ENCODE measurements at regions not wholly inside any gene's neighbourhood (a gene's known extent, or its start where the extent isn't known, plus 50 kb on each side); places are given as distances from the start of the nearest gene placed in this dataset.

DNA sequence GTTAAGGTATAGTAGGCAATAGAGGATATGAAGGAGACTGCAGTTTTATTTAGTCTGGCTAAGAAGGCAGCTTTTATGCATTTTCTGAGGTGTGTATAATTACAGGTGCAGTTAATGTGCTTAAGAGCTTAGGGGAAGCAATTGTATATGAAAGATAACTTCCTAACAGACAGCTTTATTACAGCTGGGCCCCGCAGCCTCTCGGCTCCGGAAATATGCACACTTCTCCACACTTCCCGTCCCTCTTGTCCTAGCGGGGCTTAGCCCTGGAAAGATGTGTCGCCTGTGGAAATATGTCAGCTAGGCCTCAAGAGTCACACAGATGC is 178.4 kb upstream of the ARID1B start:
- Histone ChIP-seq H3K4me3 (ENCODE audit: low read depth, low read length) (no peak overlapping the region), H3K36me3 (ENCODE audit: control insufficient read depth, insufficient read depth, low read length) (no peaks in the 10 kb centered on the region), H3K27me3 (ENCODE audit: control insufficient read depth, insufficient read depth, low read length) (no peaks in the 10 kb centered on the region)
- no peak for FAIRE-seq
- TF ChIP-seq CTCF (IDR thresholded peaks at IDR 0.05; ENCODE audit: insufficient read depth, low read length, severe bottlenecking), result no peak
- no peak for DNase-seq (ENCODE audit: low read depth)

DNA sequence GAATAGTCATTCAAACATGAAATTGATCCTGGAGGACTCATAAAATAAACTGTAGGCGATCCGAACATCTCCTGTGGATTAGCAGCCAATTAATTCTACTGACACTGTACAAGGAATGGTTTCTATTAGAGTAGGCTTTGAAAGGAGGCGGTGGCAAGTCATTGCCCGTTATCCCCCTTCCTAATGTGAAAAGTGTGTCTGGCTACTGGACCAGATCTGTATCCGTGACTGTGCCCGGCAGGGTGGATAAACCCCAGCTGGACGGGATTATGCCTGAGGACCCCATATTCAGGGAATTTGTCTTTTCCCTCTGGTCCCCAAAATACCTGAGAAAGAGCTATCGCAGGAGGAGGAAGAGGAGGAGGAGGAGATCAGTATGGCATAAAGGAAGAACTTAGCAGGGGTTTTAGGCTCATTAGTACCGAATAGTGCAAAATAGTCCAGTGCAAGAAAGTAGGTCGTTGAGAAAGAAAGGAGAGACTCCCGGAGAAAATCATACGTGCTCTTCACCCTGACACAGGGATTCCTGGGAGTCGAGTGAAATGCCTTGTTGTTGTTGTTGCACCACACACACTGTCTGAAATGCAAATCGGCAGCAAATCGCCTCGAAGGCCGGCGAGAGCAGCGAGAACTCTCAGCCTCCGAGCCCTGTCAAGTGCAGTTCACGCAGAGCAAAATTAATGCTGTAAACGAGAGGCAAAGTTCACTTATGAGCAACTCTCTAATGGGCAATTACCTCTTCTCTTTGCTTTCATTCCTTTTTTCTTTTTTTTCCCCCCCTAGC is 178.9 kb upstream of the ARID1B start:
- Histone ChIP-seq H3K27me3 (ENCODE audit: control insufficient read depth, insufficient read depth, low read length) (no peaks in the 10 kb centered on the region), H3K36me3 (ENCODE audit: control insufficient read depth, insufficient read depth, low read length) (no peaks in the 10 kb centered on the region), H3K4me3 (ENCODE audit: low read depth, low read length) (no peak overlapping the region)
- DNase-seq (ENCODE audit: low read depth) (no peak), FAIRE-seq (no peak)
- TF ChIP-seq CTCF (IDR thresholded peaks at IDR 0.05; ENCODE audit: insufficient read depth, low read length, severe bottlenecking), result no peak

DNA sequence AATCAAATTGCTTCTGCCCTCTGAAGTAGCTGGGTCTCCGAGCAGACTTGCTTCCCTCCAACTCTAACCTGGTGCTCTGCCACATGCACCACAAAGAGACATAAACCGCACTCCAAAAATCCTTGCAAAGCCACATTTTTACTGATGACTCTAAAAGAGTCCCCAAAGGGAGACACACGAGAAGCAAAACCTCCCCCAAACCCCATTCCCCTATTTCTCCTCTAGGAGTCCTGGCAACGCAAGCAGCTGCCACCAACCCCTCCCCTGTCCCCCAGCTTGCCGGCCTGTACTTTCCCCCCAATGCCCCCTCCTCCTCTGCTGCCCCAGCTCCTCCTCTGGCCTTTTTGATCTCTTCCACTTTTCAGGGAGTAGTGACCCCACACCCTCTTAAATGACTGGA is 180.1 kb upstream of the ARID1B start:
- H3K27me3 ChIP-seq (ENCODE audit: control insufficient read depth, insufficient read depth, low read length), result no peaks in the 10 kb centered on the region
- no peak overlapping the region for H3K4me3 ChIP-seq (ENCODE audit: low read depth, low read length)
- no peaks in the 10 kb centered on the region for H3K36me3 ChIP-seq (ENCODE audit: control insufficient read depth, insufficient read depth, low read length)
- no peak for TF ChIP-seq CTCF (IDR thresholded peaks at IDR 0.05; ENCODE audit: insufficient read depth, low read length, severe bottlenecking)
- FAIRE-seq (no peak), DNase-seq (ENCODE audit: low read depth) (no peak)

DNA sequence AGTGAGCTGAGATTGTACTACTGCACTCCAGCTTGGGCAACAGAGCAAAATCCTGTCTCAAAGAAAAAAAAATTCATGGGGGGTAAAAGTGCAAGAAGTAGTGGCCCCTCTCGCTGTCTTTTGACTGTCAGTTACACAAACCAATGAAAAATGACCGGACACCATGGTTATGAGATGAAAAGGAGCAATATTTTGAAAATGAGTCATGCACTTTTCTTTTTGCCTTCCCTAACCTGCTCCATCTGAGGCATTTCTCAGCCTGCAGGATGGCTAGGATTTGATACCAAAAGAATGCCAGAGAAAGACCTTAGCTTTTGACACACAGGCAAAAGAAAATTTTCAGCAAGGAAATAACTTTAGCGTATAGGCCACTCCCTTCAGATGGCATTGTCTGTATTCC is 181.7 kb upstream of the ARID1B start:
- H3K4me3 ChIP-seq (ENCODE audit: low read depth, low read length), result no peak overlapping the region
- H3K27me3 ChIP-seq (ENCODE audit: control insufficient read depth, insufficient read depth, low read length), result no peaks in the 10 kb centered on the region
- DNase-seq (ENCODE audit: low read depth), result no peak
- no peak for TF ChIP-seq CTCF (IDR thresholded peaks at IDR 0.05; ENCODE audit: insufficient read depth, low read length, severe bottlenecking)
- FAIRE-seq, result no peak
- H3K36me3 ChIP-seq (ENCODE audit: control insufficient read depth, insufficient read depth, low read length), result no peaks in the 10 kb centered on the region

DNA sequence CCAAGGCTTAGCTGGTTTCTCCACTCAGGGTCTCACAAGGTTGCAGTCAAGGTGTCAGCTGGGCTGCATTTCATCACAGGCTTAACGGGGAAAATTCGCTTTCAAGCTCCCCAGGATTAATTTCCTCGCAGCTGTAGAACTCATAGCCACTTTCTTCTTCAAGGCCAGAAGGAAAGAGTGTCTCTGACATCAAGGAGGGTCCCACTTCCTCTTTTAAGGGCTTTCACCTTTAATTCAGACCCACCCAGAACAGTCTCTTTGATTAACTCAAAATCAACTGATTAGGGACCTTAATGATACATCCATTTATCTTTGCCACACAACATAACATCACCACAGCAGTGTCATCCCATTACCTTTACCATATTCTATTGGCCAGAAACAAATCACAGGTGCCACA is 183.3 kb upstream of the ARID1B start:
- no peaks in the 10 kb centered on the region for H3K36me3 ChIP-seq (ENCODE audit: control insufficient read depth, insufficient read depth, low read length)
- TF ChIP-seq CTCF (IDR thresholded peaks at IDR 0.05; ENCODE audit: insufficient read depth, low read length, severe bottlenecking), result no peak
- no peak for DNase-seq (ENCODE audit: low read depth)
- H3K4me3 ChIP-seq (ENCODE audit: low read depth, low read length), result no peak overlapping the region
- H3K27me3 ChIP-seq (ENCODE audit: control insufficient read depth, insufficient read depth, low read length), result no peaks in the 10 kb centered on the region
- no peak for FAIRE-seq

DNA sequence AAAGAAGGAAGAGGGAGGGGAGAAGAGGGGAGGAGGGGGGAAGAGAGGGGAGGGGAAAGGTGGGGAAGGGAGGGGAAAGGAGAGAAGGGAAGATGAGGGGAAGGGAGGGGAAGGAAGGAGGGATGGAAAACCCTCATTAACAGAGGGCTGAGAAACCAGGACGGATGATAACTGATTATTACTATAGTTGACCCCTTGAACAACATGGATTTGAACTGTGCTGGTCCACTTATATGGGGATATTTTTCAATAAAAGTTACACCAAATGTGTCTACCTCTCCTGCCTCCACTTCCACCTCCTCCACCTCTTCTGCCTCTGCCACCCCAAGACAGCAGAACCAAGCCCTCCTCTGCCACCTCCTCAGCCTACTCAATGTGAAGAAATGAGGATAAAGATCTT is 184.1 kb upstream of the ARID1B start:
- Histone ChIP-seq H3K4me3 (ENCODE audit: low read depth, low read length) (no peak overlapping the region), H3K27me3 (ENCODE audit: control insufficient read depth, insufficient read depth, low read length) (no peaks in the 10 kb centered on the region), H3K36me3 (ENCODE audit: control insufficient read depth, insufficient read depth, low read length) (no peaks in the 10 kb centered on the region)
- DNase-seq (ENCODE audit: low read depth), result no peak
- no peak for FAIRE-seq
- TF ChIP-seq CTCF (IDR thresholded peaks at IDR 0.05; ENCODE audit: insufficient read depth, low read length, severe bottlenecking), result no peak
